ENCODE measurements at regions not wholly inside any gene's neighbourhood (a gene's known extent, or its start where the extent isn't known, plus 50 kb on each side); places are given as distances from the start of the nearest gene placed in this dataset.

DNA sequence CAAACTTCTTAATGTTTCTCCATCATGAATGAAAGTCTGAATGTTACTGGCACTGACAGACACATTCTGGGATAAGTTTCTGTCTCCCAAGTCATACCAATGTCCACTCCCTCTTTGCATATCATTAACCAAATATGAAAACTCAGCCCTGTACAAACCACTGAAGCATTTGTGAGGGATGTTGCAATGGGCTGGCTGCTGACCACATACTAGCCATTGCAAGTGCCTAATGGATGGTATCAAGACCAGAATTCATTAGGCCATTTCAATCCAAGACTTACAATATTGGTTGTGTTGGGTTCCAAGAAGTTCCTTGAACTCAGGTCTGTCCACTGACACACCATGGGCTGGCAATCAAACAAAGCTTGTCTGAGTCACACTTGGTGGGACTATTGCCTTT lies 73.8 kb downstream of the CBLN2 start:
- DNase-seq, result no peak

DNA sequence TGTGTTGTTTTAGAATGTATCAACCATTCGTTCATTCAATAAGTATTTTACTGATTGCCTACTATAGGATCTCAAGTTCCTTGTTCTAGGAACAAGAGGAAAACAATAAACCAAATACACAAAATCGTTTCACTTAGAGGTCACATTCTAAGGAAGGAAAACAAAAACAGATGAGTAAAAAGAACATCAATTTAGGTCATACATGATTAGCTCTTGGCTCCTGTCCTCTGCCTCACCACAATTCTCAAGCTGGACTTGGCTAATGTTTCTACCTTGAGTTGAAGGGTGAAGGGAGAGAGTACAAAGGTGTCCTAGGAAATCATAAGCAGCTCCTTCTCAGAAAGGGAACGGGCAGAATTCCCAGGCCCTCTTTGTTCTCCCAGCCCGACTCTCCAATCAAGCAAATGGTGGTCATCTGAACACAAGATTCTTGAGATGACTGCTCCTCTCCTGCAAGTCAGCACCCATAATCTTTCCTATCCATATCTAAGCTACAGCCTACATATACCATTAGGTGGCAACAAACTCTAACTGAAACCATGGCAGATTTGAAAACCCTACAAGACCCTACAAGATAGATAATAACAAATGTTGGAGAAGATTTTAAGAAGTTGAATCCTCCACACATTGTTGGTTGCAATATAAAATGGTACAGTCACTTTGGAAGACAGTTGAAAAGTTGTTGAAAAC lies 76.0 kb downstream of the CBLN2 start:
- no peak for DNase-seq

DNA sequence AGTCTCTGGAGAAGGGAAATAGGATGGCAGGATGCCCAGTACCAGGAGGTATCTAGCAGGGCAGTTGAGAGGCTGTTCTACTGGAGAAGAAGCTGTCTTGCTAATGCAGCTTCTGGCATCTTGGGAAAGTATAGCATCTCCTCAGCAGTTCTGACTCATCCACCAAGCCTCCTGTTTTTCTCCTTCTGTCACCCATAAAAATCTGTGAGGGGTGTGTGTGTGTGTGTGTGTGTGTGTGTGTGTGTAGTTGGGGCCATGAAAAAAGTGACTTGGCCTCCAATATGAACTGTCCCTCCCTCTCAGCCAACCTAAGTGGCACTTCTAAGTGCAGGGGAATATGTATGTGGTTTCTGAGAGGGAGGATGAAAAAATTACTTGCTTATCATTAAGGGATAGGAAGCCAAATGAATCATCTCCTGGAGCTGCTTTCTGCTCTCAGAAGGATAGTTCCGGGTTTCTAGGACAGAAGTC lies 83.9 kb downstream of the CBLN2 start:
- DNase-seq, result no peak

DNA sequence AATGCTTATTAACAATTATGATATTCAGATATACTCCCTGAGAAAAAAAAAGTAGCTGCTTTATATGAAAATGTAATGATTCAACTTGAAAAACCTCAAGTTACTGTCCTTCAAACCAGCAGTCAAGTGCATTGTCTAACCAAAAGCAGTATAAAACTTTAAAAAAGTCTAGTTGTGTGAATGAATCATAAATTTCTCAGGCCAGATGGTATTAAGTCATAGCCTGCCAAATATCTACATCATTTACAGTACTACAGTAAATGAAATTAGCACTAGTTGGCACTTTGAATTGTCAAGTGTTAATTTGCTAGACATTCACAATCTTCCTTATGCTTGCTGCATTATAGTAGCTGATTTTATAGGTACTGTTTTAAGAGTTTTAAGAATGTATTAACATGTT lies 85.9 kb downstream of the CBLN2 start:
- DNase-seq, result no peak

DNA sequence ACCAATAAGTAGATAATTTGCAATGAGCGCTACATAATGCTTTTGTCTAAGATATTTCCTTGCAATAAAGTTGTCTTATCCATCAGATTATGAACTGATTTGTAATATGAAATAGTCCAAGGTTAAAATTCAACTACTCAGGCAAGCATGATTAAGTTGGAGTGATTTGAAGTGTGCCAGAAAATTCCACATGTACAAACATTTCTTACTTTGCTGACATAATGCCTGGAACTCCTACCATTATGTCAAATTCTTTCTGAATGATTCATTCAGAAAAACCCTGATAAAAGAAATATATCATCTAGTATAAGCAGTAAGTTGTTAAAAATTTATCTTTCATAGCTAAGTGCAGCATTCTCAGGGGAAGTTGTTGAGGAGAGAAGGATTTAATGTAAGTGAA lies 87.3 kb downstream of the CBLN2 start:
- no peak for DNase-seq

DNA sequence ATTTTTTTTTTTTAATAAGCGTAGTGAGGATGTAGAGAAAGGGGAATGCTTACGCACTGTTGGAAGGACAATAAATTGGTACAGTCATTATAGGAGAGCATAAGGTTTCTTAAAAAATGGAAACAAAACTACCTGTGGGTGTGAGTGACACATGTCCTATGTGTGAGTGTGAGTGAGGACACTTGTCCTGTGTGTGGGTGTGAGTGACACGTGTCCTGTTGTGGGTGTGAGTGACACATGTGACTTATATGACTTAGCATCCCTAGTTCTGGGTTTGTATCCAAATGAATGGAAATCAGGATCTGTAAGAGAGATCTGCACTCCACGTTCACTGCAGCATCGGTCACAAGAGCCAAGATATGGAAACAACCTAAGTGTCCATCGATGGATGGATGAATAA lies 91.8 kb downstream of the CBLN2 start:
- no peak for DNase-seq

DNA sequence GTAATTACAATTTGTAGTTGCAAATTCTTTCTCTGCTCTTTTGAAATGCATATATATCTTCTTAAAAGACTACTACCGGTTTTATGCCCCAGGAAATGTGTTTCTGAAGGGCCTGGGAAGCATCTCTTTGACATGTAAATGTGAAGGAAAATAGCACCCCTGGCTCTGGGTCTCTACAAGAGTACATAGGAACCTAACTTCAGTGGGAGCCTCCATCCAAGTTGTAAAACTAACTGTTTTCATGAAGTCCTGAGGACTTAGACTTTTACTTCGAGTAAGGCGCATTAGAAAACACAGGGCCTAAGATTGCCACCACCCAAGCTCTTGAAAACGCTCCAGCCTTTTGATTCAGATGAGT lies 99.4 kb downstream of the CBLN2 start:
- DNase-seq, result no peak

DNA sequence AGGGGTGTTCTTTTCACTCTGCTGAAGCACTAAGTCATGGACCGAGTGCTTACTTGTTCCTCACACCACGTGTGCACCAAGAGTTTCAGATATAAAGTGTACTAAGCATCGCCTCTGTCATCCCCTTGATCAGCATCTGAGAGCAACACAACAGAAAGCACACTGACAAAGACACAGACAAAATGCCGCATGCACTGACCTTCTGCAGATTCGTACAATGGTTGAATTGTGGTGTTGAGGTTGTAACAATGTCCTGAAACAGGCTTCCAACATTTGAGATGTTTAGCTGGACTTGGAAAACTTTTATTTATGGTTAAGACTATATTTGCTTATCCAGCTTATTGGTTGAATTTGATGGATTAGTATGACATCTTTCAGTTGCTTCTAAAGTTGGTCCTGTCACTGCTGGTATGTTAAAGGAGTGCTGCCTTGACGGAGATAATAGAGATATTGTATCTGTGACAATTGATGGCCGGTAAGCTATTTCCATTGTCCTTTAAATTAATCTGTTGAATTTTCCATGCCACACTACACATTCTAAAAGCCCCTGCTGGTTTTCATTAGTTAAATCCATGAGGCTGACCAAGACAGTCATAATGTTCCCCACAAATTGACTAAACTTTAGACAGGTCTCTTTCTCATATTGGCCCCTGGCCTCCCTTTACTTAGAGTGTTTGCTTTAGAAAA lies 99.9 kb downstream of the CBLN2 start:
- DNase-seq, result no peak

DNA sequence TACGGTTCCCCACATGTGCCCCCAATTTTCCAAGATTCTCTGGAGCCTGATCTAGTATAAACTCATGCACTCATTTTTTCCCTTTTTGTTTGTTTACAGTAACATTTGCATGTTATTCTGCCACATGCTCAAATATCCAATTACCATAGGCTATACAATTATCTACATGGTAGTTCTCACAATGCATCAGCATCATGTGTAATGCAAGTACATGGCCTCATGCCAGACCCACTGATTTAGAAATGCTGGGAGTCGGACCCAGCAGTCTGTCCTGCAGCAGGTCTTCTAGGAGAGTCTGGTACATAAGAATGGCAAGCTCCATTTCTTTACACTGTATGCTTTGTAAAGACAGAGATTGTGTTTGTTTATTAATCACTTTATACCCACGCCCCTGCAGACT lies 107.7 kb downstream of the CBLN2 start:
- peak; percentile 10 for DNase-seq

DNA sequence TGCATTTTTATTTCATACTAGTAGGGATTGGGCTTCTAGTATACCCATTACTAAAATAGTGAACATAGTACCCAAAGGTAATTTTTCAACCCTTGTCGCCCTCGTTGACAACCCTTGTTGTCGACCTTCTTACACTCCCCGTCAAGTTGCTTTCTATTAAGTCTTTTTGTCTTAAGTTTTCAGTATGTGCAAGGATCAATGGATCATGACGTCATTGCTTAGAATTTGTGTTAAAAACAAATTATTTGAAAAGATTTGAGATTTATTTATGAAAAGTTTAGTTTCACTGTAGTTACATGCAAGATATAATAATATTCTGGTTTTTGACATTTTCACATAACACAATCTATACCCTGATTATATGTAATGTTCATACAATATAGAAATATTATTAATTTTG lies 110.4 kb downstream of the CBLN2 start:
- DNase-seq, result no peak

DNA sequence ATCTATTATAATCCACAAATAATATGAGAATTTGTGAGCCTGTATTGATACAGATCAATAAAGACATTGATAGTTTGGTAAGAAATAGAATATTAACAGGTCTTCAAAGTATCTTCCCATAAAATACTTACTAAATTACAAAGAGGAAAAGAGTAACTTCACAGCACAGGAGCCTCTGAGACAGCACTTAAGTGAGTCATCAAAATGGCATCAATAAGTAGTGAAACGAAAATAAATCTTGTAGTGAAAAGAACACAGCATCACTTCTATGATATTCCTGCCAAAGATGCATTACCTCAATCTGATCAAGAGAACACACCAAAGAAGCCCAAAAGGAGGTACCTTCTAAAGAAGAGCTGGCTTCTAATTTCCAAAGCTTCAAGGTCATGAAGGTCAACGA lies 116.4 kb downstream of the CBLN2 start:
- DNase-seq, result no peak

DNA sequence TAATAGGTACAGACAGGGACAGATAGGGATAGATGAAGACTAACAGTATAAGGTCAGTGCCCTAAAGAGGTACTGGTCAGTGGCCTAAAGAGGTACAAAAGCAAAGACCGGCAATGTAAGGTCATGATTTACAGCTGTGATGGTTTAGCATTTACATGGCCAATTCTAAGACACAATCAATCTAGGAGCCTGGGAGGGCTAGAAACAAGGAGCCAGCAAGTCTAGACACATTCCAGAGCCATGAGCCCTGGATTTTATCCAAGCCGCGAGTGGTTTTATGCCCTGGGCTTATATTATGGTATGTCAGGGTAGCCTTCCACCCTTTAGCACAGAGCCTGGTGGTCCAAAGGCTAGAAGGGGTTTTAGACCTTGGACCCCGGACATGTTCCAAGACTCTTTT lies 124.2 kb downstream of the CBLN2 start:
- DNase-seq, result no peak

DNA sequence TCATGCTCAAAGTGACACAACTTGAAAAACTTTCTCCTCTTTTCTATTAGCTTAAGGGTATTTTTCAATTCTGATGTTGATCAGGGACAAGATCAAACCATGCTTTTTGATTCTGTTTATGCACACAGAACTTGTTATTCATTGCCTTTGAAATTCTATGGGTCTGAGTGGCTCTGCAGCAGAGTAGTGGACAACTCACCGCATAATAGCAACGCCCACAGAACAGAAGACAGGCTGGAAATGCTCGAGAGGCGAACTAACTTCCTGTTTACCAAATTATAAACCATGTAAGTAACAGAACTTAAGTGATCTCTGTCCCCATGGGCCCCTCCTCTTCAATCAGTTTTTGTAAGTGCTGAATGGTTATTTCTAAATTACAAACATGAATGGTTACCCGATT lies 131.2 kb downstream of the CBLN2 start:
- no peak for DNase-seq

DNA sequence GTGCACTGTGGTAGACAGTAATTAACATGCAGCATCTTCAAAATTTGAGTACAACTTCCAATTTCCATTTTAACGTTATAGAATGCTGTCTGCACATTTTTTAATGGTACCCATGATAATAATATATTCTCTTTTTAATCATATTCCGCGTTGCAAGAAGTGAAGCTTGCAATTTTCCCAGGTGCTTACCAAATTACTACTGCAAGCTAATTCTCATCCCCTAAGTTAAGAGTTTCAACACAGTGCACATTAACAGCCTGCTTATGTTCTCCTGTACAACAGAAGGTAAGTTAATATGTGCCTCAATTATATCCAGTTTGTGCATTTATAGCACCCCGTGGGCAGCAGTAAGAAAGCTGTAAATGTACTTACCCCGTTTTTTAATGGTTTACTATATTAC lies 132.9 kb downstream of the CBLN2 start:
- no peak for DNase-seq

DNA sequence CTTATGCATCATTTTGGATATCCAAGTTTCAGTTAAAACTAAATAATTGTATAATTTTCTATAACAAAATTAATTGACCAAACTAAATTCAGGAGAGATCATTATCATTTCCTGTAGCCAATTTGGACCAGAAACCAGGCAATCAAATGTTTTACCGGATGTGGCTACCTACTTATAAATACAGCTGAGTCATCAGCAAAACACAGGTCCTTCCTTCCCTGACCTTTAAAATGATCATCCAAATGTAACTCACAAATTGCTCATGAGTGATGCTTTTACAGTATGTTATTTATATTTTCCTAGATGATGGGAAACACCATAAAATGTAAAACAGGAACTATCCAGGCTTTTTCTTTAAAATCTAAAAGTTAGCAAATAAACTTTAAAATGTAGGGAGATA lies 133.7 kb downstream of the CBLN2 start:
- DNase-seq, result no peak

DNA sequence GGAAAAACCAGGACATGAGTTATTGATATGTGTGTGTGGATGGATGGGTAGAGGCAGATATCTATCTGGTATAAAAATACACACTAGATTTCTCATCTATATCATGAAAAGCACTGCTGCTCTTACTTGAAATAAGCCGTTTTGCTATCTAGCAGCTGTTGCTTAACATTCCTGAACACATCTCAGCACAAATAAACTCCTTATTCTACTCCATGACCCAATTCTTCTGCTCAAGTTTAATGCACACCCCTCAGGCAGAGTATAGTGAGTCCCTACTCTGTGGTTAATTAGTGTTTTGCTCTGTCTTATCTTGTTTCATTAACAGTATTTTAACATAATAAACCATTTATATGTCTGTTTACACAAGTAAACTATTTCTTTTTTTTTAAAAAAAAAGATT lies 134.2 kb downstream of the CBLN2 start:
- no peak for DNase-seq

DNA sequence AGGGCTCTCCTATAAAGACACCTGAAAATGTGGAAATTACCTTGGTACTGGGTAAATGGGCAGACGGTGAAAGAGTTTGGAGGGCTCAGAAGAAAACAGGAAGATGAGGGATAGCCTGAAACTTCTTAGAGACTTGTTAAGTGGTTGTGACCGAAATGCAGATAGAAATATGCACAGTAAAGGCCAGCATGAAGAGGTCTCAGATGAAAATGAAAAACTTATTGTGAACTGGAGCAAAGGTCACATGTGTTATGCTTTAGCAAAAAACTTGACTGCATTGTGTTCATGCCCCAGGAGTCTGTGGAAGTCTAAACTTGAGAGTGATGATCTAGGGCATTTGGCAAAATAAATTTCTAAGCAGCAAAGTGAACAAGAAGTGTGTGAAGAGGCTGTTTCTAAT lies 137.1 kb downstream of the CBLN2 start:
- DNase-seq, result no peak

DNA sequence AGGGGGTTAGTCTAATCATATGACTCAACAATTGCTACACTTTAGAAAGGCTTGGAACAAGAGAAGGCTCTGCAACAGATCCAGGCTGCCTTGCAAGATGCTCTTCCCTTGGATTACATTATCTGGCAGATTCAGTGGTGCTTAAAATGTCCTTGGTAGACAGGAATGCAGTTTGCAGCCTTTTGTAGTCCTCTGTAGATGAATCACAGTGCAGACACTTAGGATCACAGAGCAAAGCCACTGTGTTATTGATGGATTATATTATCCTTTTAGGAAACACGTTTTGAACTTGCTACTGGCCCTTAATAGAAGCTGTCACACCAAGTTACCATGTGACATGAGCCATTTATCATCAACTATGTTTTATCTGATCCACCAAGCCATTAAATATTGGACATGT lies 152.2 kb downstream of the CBLN2 start:
- DNase-seq, result no peak

DNA sequence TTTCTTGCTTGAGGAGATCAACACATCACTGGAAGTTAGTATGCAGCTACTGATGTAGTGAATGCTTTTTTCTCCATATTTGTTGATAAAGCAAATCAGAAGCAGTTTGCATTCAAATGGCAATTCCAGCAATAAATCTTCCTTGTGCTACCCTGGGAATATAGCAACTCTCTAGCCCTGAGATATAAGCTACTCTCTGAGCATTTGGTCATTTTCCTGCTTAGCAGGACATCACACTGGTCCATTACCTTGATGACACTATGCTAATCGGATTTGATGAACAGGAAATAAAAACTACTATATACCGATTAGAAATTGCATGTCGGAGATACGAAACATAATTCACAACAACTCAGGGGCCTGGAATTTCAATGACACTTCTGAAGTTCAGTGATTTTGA lies 152.7 kb downstream of the CBLN2 start:
- DNase-seq, result no peak

DNA sequence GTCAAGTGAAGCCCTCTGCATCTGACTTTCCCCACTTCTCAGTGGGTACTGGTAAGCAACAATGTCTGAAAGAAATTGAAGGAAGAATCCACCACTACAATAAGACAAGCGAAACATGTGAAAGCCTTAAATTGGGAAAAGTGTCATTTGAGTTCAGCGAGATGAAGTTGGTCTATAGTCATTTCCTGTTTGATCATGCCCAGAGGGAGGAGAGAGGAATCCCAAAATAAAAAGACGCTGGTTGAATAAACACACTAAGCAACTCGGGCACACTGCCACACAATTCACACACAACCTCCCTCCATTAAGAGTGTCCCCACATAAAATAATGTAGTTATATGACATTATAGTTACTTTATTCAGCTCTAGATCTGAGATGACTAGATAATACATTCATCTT lies 166.1 kb downstream of the CBLN2 start:
- no peak for DNase-seq

DNA sequence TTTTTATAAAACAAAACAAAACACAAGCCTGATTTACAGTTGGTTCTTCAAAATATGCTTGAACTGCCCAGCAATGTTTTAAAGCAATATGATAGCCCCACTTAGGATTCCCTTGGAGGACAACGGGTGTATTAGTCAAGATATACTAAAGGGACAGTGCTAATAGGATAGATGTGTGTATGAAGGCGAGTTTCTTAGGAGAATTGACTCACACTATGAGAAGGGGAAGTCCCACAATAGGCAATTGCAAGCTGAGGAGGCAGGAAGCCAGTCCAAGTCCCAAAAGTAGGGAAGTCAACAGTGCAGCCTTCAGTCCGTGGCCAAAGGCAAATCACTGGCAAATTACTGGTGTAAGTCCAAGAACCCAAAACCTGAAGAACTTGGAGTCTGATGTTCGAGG lies 167.9 kb downstream of the CBLN2 start:
- DNase-seq, result no peak

DNA sequence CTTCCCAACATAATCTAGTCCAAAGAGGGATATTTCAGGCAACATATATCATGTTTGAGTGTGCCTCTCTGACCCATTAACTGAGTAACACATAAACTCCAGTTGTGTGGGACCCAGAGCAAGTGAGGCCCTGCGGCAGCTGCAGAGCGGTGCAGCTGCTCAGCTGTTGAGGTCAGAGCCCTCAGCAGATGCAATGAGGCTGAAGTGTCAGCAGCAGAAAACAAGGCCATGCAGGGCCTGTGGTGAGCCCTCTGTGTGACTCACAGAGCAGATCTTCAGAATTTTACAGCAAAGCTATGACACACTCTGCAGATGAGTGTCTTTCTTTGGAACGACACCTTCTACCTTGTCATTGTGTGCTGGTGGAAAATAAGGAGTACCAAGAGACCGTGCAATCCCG lies 168.5 kb downstream of the CBLN2 start:
- no peak for DNase-seq

DNA sequence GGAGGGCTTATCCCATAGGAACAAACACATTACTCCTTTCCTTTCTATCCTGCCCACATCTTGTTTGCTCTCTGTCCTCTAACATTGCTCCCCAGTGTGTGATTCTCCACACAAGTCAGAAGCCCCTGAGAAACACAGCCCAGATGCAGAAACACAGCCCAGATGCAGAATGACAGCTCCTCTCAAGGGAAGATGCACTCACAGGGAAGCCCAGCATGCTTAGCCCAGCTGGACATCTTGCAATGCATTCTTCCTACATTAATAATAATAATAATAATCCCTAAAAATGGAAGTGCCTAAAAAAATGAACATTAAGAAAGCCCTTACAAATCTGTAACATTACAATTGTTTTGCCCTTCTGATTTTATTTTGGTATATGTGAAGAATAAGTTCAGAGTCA lies 172.1 kb downstream of the CBLN2 start:
- no peak for DNase-seq

DNA sequence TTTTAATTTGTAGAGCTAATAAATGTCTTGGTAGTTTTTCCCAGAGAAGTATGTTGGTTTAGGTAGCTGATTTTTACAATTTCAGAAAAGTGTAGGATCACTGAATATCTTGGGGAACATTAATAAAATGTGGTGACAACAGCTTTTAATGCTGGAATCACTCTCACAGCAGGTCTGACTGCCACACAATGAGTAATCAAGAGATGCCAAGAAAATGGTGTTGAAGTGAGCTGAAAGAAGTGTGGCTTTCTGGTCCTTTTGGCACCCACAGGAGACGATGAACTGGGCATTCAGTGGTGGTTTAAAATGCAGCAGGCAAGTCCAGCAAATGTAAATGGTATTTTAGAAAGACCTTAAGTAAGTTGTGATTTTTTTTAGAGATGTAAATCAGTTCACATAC lies 175.8 kb downstream of the CBLN2 start:
- DNase-seq, result no peak

DNA sequence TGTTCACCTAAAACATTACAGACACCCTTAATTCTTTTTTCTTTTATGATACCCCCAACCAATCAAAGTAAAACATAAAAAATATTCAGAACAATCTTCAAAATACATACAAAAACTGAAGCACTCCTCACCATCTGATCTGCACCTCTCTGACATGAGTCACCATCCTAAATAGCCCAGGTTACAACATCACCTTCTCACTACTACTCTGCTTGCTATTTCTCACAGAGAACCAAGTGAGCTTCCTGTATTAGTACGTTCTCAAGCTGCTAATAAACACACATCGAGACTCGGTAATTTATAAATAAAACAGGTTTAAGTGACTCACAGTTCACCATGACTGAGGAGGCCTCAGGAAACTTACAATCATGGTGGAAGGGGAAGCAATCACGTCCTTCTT lies 183.5 kb downstream of the CBLN2 start:
- no peak for DNase-seq

Measured in NCI-H748 treated with DMSO at 0.1 percent for 48 hours (cell line).